GM12878 (cell line): ENCODE measurements at regions not wholly inside any gene's neighbourhood (a gene's known extent, or its start where the extent isn't known, plus 50 kb on each side); places are given as distances from the start of the nearest gene placed in this dataset.

Experiments used
- ATAC-seq: fragments of 200-7000 bp; cut with Tn5 transposase; 3 replicates; pipeline ENCODE4 v1.9.1; 2020; ENCODE audit warnings: mild to moderate bottlenecking, moderate library complexity
- BruUV-seq: library from RNA; stranded (reverse); fragments of 400-500 nt; replicated peaks from 2 replicates; lab custom pipeline; 2021; lab: Mats Ljungman, UMichigan
- CTCF ChIA-PET: fragments of 300-600 bp; sonication (Branson Sonifier 250); formaldehyde crosslinking; extraction: SDS; loops from one replicate; lab custom pipeline; 2021; ENCODE audit warnings: inconsistent platforms; lab: Yijun Ruan, JAX
- POLR2A ChIA-PET: fragments of 350-600 bp; formaldehyde crosslinking; extraction: SDS; loops from one replicate; lab custom pipeline; 2021; ENCODE audit warnings: inconsistent platforms; lab: Charles Lee
- RAD21 ChIA-PET: fragments of 300-600 bp; sonication (Branson Sonifier 250); formaldehyde crosslinking; loops from one replicate; lab custom pipeline; 2023; ENCODE audit warnings: antibody characterized with exemption; ENCODE audit not compliant: unreplicated experiment; lab: Charles Lee
- SMC1A ChIA-PET: fragments of 300-600 bp; sonication (Branson Sonifier 250); formaldehyde crosslinking; loops from one replicate; lab custom pipeline; 2023; ENCODE audit not compliant: unreplicated experiment, uncharacterized antibody; lab: Charles Lee
- DNase-seq: peaks from one replicate; pipeline ENCODE4 v3.0.0-alpha.2; 2011; ENCODE audit warnings: low read depth, low spot score
- FAIRE-seq: peaks from 3 replicates; lab custom pipeline; 2011; peaks lifted over from hg19 to GRCh38; lab: Jason Lieb, UNC
- H2AFZ ChIP-seq: 2 replicates; pipeline ENCODE4 v1.6.0; 2011; ENCODE audit warnings: low read depth, low read length, control low read depth; ENCODE audit not compliant: control insufficient read depth
- H3K27ac ChIP-seq: 2 replicates; pipeline ENCODE4 v1.5.1; 2011; ENCODE audit warnings: control low read depth; ENCODE audit not compliant: control insufficient read depth, insufficient read depth
- H3K27me3 ChIP-seq, 2 experiments: replicated peaks in 1 of 2; 2 replicates each; pipeline versions ENCODE4 v1.6.0 to v1.6.1; 2011; ENCODE audit warnings: low read length in 1 of 2; ENCODE audit not compliant: control insufficient read depth in 2 of 2, insufficient read depth in 2 of 2
- H3K36me3 ChIP-seq, 2 experiments: 2 replicates each; pipeline ENCODE4 v1.5.1; 2011; ENCODE audit warnings: low read length in 1 of 2; ENCODE audit not compliant: control insufficient read depth in 2 of 2, insufficient read depth in 2 of 2
- H3K4me1 ChIP-seq: 2 replicates; pipeline ENCODE4 v1.6.1; 2011; ENCODE audit warnings: mild to moderate bottlenecking, low read length, moderate library complexity, mixed read lengths; ENCODE audit not compliant: control insufficient read depth, insufficient read depth
- H3K4me2 ChIP-seq: 2 replicates; pipeline ENCODE4 v1.6.0; 2011; ENCODE audit warnings: control low read depth; ENCODE audit not compliant: control insufficient read depth, insufficient read depth
- H3K4me3 ChIP-seq: fragments of 200-600 bp; sonication (generic); 2 replicates; pipeline ENCODE4 v1.5.1; 2016
- H3K79me2 ChIP-seq: 2 replicates; pipeline ENCODE4 v1.6.0; 2011; ENCODE audit warnings: low read length; ENCODE audit not compliant: control insufficient read depth, insufficient read depth
- H3K9ac ChIP-seq: 2 replicates; pipeline ENCODE4 v1.8.0; 2011; ENCODE audit warnings: low read length, control low read depth, mixed read lengths; ENCODE audit not compliant: control insufficient read depth, insufficient read depth
- H3K9me3 ChIP-seq: replicated peaks from 3 replicates; pipeline ENCODE4 v1.5.1; 2011; ENCODE audit warnings: mild to moderate bottlenecking, low read length; ENCODE audit not compliant: control insufficient read depth, insufficient read depth
- H4K20me1 ChIP-seq: 2 replicates; pipeline ENCODE4 v1.6.0; 2011; ENCODE audit not compliant: control insufficient read depth, insufficient read depth
- TBL1XR1 ChIP-seq: IDR thresholded peaks from 2 replicates; pipeline ENCODE4 v1.6.1; 2012; ENCODE audit warnings: low read depth, low read length, improper control_type of control experiment
- ZNF217 ChIP-seq: fragments of 450-650 bp; IDR thresholded peaks from 2 replicates; pipeline ENCODE4 v1.6.1; 2017; ENCODE audit warnings: antibody characterized with exemption, mild to moderate bottlenecking
- ZSCAN29 ChIP-seq: fragments of 450-650 bp; IDR thresholded peaks from 2 replicates; pipeline ENCODE4 v1.6.1; 2017; ENCODE audit warnings: mild to moderate bottlenecking, moderate library complexity
- WGBS: methylation state at CpG from one replicate; pipeline ENCODE4 v1.1.6; 2016; ENCODE audit warnings: low lambda C conversion rate; ENCODE audit not compliant: insufficient replicate concordance, insufficient coverage; ENCODE audit errors: missing lambda C conversion rate; 5-methylcytosine and 5-hydroxymethylcytosine counted together
- in situ Hi-C: fragments of 300-500 bp; cut with MboI; formaldehyde crosslinking; loops from 9 replicates; pipeline ENCODE4 v1.14.3; 2018; ENCODE audit warnings: mixed read lengths
- intact Hi-C: fragments of 100-400 bp; cut with micrococcal nuclease; formaldehyde crosslinking; loops from one replicate; pipeline ENCODE4 v1.14.2; 2022; ENCODE audit not compliant: unreplicated experiment
- TF ChIP-seq, protein P1 (sequence below): fragments of 450-650 bp; IDR thresholded peaks from 2 replicates; pipeline ENCODE4 v1.6.1; 2017; ENCODE audit warnings: borderline replicate concordance

DNA sequence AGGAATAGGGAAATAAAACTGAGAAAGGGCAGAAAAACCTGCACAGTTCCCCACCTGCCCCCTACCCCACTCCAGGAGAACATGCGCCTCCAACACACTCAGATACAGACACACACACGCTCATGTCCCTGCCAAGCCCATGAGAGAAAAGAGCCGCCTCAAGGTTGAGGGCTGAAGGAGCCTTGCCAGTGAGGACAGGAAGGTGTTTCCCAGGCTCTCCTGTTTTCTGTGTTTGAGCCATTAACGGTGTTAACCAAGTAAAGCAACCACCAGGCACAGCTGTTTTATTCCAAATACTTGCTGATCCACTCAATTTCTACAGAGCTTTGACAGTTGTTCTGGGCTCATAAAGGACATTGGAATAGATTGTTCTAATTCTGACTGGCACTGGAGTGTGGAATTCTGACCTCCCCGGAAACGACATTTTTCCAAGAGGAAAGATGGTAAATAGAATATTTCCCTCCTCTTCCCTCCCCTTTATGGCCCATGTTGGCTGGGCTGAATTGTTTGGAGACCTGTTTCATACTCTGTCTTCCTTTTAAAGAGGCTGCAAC, 238.0 kb downstream of the DMAC1 start:
- Histone ChIP-seq H3K27me3 (no peaks in the 10 kb centered on the region; a peak in 1 of 4 replicates), H3K27ac (no peak overlapping the region), H2AFZ (no peak overlapping the region), H3K9ac (no peak overlapping the region), H3K4me1 (no peaks in the 10 kb centered on the region), H3K4me3 (no peak overlapping the region), H4K20me1 (no peaks in the 10 kb centered on the region), H3K36me3 (no peaks in the 10 kb centered on the region), H3K9me3 (no peaks in the 10 kb centered on the region), H3K4me2 (no peak overlapping the region), H3K79me2 (no peaks in the 10 kb centered on the region)
- in situ Hi-C loops (no loop called here), intact Hi-C loops (no loop called here)
- POLR2A ChIA-PET = no interaction called here
- WGBS = 30% methylated on average over 6 of the region's 6 CpGs
- DNase-seq (no peak), ATAC-seq (no peak), FAIRE-seq (no peak)
- CTCF ChIA-PET = interaction anchor here (1.4 kb wide), 1 partner anchor 9 kb away, joined by 4 read pairs; no protein-coding TSS in a partner anchor
- RAD21 ChIA-PET = no interaction called here
- no TSS peak for BruUV-seq
- SMC1A ChIA-PET = no interaction called here
- TF ChIP-seq TBL1XR1 (no peak), ZNF217 (no peak)

DNA sequence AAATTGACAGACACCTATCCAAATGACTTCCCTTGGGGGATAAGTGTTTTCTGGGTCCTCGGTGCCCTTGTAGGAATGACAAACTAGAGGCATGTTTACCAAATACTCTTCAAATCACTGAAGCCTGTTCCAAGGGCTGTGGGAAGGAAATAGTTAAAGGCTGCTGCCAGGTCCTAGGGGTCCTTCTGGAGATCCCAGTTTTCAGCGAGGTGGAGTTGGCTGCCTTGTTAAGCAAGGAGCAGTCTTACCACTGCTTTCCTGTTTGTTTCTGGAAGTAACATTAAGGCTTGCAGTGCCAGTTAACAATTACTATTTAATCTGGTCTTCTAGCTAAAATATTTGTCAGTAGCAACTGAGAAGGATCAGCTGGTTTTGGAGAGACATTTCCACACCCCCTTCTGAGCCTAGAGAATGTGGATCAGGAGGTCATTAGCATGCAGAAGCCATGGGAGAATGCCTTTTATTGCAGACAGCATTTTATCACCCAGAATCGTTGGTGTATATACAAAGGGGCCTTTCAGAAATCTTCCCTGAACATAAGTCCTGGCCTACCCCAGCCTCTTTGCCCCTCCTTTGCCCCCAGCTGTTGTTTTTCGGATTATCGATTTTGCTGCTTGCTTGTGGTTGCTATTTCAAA, 238.8 kb downstream of the DMAC1 start:
- FAIRE-seq = no peak

More for the DNA sequence above, 238.8 kb downstream of the DMAC1 start:
- Histone ChIP-seq H3K9me3 (no peaks in the 10 kb centered on the region), H2AFZ (no peak overlapping the region), H3K27ac (no peak overlapping the region), H3K27me3 (no peaks in the 10 kb centered on the region; a peak in 1 of 4 replicates), H3K4me1 (no peaks in the 10 kb centered on the region), H3K79me2 (no peaks in the 10 kb centered on the region), H4K20me1 (no peaks in the 10 kb centered on the region), H3K9ac (no peak overlapping the region), H3K4me3 (no peak overlapping the region), H3K36me3 (no peaks in the 10 kb centered on the region), H3K4me2 (no peak overlapping the region)
- RAD21 ChIA-PET = no interaction called here
- WGBS = 37% methylated on average over 5 of the region's 5 CpGs
- BruUV-seq = no TSS peak
- intact Hi-C loops (no loop called here), in situ Hi-C loops (no loop called here)
- TF ChIP-seq ZSCAN29 = no peak
- TF ChIP-seq, protein P1, sequence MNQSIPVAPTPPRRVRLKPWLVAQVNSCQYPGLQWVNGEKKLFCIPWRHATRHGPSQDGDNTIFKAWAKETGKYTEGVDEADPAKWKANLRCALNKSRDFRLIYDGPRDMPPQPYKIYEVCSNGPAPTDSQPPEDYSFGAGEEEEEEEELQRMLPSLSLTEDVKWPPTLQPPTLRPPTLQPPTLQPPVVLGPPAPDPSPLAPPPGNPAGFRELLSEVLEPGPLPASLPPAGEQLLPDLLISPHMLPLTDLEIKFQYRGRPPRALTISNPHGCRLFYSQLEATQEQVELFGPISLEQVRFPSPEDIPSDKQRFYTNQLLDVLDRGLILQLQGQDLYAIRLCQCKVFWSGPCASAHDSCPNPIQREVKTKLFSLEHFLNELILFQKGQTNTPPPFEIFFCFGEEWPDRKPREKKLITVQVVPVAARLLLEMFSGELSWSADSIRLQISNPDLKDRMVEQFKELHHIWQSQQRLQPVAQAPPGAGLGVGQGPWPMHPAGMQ = no peak
- CTCF ChIA-PET = interaction anchor here (1.4 kb wide), 1 partner anchor 10 kb away, joined by 4 read pairs; no protein-coding TSS in a partner anchor
- SMC1A ChIA-PET = no interaction called here
- no peak for DNase-seq
- POLR2A ChIA-PET = no interaction called here
- no peak for ATAC-seq
